K562 (cell line): ENCODE measurements at regions not wholly inside any gene's neighbourhood (a gene's known extent, or its start where the extent isn't known, plus 50 kb on each side); places are given as distances from the start of the nearest gene placed in this dataset.

Experiments used
- ATAC-seq: fragments of 200-7000 bp; cut with Tn5 transposase; 3 replicates; pipeline ENCODE4 v1.9.1; 2020; ENCODE audit warnings: moderate library complexity
- BruUV-seq: library from RNA; stranded (reverse); fragments of 400-500 nt; replicated peaks from 2 replicates; lab custom pipeline; 2021; lab: Mats Ljungman, UMichigan
- CTCF ChIA-PET: fragments of 300-600 bp; formaldehyde crosslinking; extraction: SDS; loops from one replicate; lab custom pipeline; 2021; ENCODE audit warnings: low intra/inter-chr PET ratio; lab: Yijun Ruan, JAX
- POLR2A ChIA-PET: fragments of 300-600, 350-650 bp; sonication (Branson Sonifier 250); formaldehyde crosslinking; extraction: SDS; loops from one replicate; lab custom pipeline; 2021; ENCODE audit warnings: antibody characterized with exemption, inconsistent platforms; lab: Yijun Ruan, JAX
- DNase-seq, 4 experiments: peaks; one replicate each; pipeline versions ENCODE4 v3.0.0 to v3.0.0-alpha.2; 2011 to 2018; ENCODE audit warnings: low spot score in 3 of 4, mixed read lengths in 3 of 4; ENCODE audit errors: extremely low read depth in 1 of 4
- FAIRE-seq: peaks from 2 replicates; lab custom pipeline; 2011; peaks lifted over from hg19 to GRCh38; lab: Jason Lieb, UNC
- H2AFZ ChIP-seq: 2 replicates; pipeline ENCODE4 v1.6.0; 2011; ENCODE audit warnings: low read depth, low read length, control low read depth, inconsistent platforms
- H3K27ac ChIP-seq: fragments of 200-600 bp; 3 replicates; pipeline ENCODE4 v1.8.0; 2011; ENCODE audit warnings: low read depth, mild to moderate bottlenecking, control low read depth, inconsistent platforms, low read length, moderate library complexity, mixed read lengths; ENCODE audit errors: extremely low read depth
- H3K27me3 ChIP-seq, 2 experiments: fragments of 300-600 bp in 1 of 2; 2 replicates in 1 of 2; 3 replicates in 1 of 2; pipeline versions ENCODE4 v1.6.0 to v1.8.0; 2011; ENCODE audit warnings: inconsistent platforms in 2 of 2, low read length in 2 of 2, mild to moderate bottlenecking in 1 of 2, mixed read lengths in 1 of 2, moderate library complexity in 1 of 2; ENCODE audit not compliant: control insufficient read depth in 2 of 2, insufficient read depth in 2 of 2
- H3K36me3 ChIP-seq: fragments of 300-600 bp; 3 replicates; pipeline ENCODE4 v1.8.0; 2011; ENCODE audit warnings: mild to moderate bottlenecking, low read length, inconsistent platforms; ENCODE audit not compliant: control insufficient read depth, insufficient read depth
- H3K4me1 ChIP-seq, 2 experiments: fragments of 200-600 bp in 1 of 2; replicated peaks in 1 of 2; 2 replicates in 1 of 2; 3 replicates in 1 of 2; pipeline versions ENCODE4 v1.5.1 to v1.8.0; 2011; ENCODE audit warnings: inconsistent platforms in 2 of 2, low read length in 2 of 2, mild to moderate bottlenecking in 1 of 2, mixed read lengths in 1 of 2, moderate library complexity in 1 of 2; ENCODE audit not compliant: control insufficient read depth in 2 of 2, insufficient read depth in 2 of 2
- H3K4me2 ChIP-seq: 2 replicates; pipeline ENCODE4 v1.6.1; 2011; ENCODE audit warnings: low read length, control low read depth, inconsistent platforms, mixed read lengths; ENCODE audit not compliant: insufficient read depth
- H3K4me3 ChIP-seq: fragments of 200-600 bp; sonication (generic), shearing (Covaris generic); 2 replicates; pipeline ENCODE4 v1.5.1; 2016; ENCODE audit warnings: control low read depth, inconsistent platforms
- H3K79me2 ChIP-seq: fragments of 200-600 bp; 3 replicates; pipeline ENCODE4 v1.8.0; 2011; ENCODE audit warnings: low read length, inconsistent platforms; ENCODE audit not compliant: control insufficient read depth, insufficient read depth
- H3K9ac ChIP-seq, 2 experiments: 2 replicates each; pipeline versions ENCODE4 v1.6.0 to v1.6.1; 2011; ENCODE audit warnings: low read depth in 2 of 2, low read length in 2 of 2, control low read depth in 1 of 2, inconsistent platforms in 1 of 2, mild to moderate bottlenecking in 1 of 2, mixed read lengths in 1 of 2; ENCODE audit not compliant: insufficient read depth in 1 of 2
- H3K9me1 ChIP-seq: one replicate; pipeline ENCODE4 v1.6.0; 2011; ENCODE audit warnings: inconsistent platforms, mild to moderate bottlenecking, low read length, moderate library complexity; ENCODE audit not compliant: control insufficient read depth, insufficient read depth
- H3K9me3 ChIP-seq: replicated peaks from 2 replicates; pipeline ENCODE4 v1.5.1; 2011; ENCODE audit warnings: low read depth, low read length, inconsistent platforms; ENCODE audit not compliant: control insufficient read depth, insufficient read depth
- H4K20me1 ChIP-seq: replicated peaks from 2 replicates; pipeline ENCODE4 v1.6.1; 2011; ENCODE audit warnings: low read length, inconsistent platforms, mixed read lengths; ENCODE audit not compliant: control insufficient read depth, insufficient read depth
- GTF2E2 ChIP-seq: fragments of 200-800 bp; sonication (Bioruptor generic); IDR thresholded peaks from 2 replicates; pipeline ENCODE4 v1.6.1; 2016; ENCODE audit warnings: missing genetic modification characterization, missing compliant biosample characterization
- IFI16 ChIP-seq: fragments of 250-450 bp; sonication (Bioruptor Pico); IDR thresholded peaks from 2 replicates; pipeline ENCODE4 v2.1.2; 2022; ENCODE audit warnings: mild to moderate bottlenecking, inconsistent platforms
- PHF20 ChIP-seq: fragments of 450-650 bp; IDR thresholded peaks from 2 replicates; pipeline ENCODE4 v1.6.1; 2018; ENCODE audit not compliant: partially characterized antibody
- RBM22 ChIP-seq: fragments of 200-400 bp; formaldehyde crosslinking; IDR thresholded peaks from 2 replicates; pipeline ENCODE4 v1.6.1; 2018; ENCODE audit warnings: low read length, low read depth; ENCODE audit not compliant: poor library complexity, severe bottlenecking
- SMAD2 ChIP-seq: fragments of 150-350 bp; IDR thresholded peaks from 2 replicates; pipeline ENCODE4 v1.6.1; 2014; ENCODE audit warnings: low read depth, mild to moderate bottlenecking, low read length
- TAL1 ChIP-seq: fragments of 450-650 bp; IDR thresholded peaks from 2 replicates; pipeline ENCODE4 v1.6.1; 2016; ENCODE audit warnings: mild to moderate bottlenecking
- TCF3 ChIP-seq: sonication (generic); formaldehyde crosslinking; IDR thresholded peaks from 2 replicates; pipeline ENCODE4 v1.4.0; 2020; ENCODE audit warnings: mild to moderate bottlenecking, missing genetic modification reagents
- TEAD2 ChIP-seq: fragments of 450-650 bp; IDR thresholded peaks from 2 replicates; pipeline ENCODE4 v1.6.1; 2016; ENCODE audit warnings: missing genetic modification characterization, control low read depth, missing compliant biosample characterization
- TRIM24 ChIP-seq, 2 experiments: fragments of 450-650 bp; IDR thresholded peaks; 2 replicates each; pipeline ENCODE4 v1.6.1; 2016
- YBX1 ChIP-seq: fragments of 450-650 bp; IDR thresholded peaks from 2 replicates; pipeline ENCODE4 v1.7.1; 2016; ENCODE audit warnings: mild to moderate bottlenecking
- ZNF778 ChIP-seq: fragments of 450-650 bp; formaldehyde crosslinking; IDR thresholded peaks from 2 replicates; pipeline ENCODE4 v1.4.0; 2020; ENCODE audit warnings: mild to moderate bottlenecking, moderate library complexity
- WGBS: fragments of 100-300 bp; shearing (Covaris generic); methylation state at CpG from one replicate; pipeline ENCODE4 v1.1.6; 2016; ENCODE audit warnings: low coverage, mixed read lengths; ENCODE audit not compliant: insufficient coverage; ENCODE audit errors: missing lambda C conversion rate; 5-methylcytosine and 5-hydroxymethylcytosine counted together
- in situ Hi-C: fragments of 300-500 bp; cut with MboI; formaldehyde crosslinking; loops from 4 replicates; pipeline ENCODE4 v1.15.0; 2018; ENCODE audit warnings: inconsistent platforms, mixed read lengths
- intact Hi-C: fragments of 100-400 bp; cut with micrococcal nuclease; formaldehyde crosslinking; loops from 2 replicates; pipeline ENCODE4 v1.14.2; 2022
- TF ChIP-seq, protein P1 (sequence below): sonication (generic); IDR thresholded peaks from 2 replicates; pipeline ENCODE4 v1.6.1; 2016
- TF ChIP-seq, protein P2 (sequence below): fragments of 250-450 bp; sonication (Bioruptor Pico); IDR thresholded peaks from 2 replicates; pipeline ENCODE4 v1.5.0; 2021; ENCODE audit warnings: mild to moderate bottlenecking, borderline replicate concordance
- TF ChIP-seq, protein P3 (sequence below): fragments of 450-650 bp; formaldehyde crosslinking; IDR thresholded peaks from 2 replicates; pipeline ENCODE4 v1.4.0; 2020; ENCODE audit warnings: mild to moderate bottlenecking
- TF ChIP-seq, protein P4 (sequence below): fragments of 450-650 bp; IDR thresholded peaks from 2 replicates; pipeline ENCODE4 v1.6.1; 2016; ENCODE audit warnings: mild to moderate bottlenecking

DNA sequence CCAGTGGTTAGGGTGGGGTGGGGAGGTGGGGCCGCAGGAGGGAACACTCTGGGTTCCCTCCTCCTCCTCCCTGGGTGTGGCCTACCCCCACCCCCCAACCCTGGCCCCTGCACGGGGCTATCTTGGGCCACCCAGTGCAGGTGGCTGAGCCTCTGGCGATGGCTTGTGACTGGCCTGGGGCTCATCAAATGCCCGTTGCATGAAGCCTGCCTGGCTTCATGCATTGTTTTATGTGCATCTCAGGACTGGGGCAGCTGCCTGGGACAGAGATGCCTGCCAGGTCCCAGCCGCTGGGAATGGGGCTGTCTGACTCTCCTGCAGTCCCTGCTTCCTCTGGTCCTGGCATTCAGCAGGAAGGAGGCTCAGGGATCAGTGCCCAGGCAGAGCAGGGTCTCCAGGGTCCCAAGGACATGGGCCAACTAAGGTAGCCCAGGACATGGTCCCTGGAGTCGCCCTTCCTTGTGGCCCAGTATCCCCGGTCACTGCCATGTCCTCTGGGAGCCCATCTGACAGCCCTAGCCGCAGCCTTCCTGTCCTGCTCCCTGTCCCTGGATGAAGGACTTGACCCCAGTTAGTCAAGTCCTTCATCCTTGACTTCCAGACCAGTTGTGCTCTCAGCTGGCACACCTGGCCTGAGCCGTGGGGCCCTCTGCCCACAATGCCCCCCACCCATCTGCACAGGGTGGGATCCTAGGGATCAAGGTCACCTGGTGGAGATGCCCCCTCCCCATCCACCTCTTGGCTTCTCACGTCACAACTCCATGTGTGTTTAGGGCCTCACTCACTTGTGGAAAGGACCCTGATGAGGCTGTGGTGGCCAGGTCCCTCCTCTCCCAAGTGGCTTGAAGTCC lies 112.1 kb upstream of the FGF3 start:
- Histone ChIP-seq H3K4me2 (no peak overlapping the region), H3K9ac (no peak overlapping the region), H3K36me3 (no peaks in the 10 kb centered on the region), H3K9me3 (0 out of 2 replicates have a peak, but pooled peaks cover 2% of the 10 kb centered on the region), H4K20me1 (no peaks in the 10 kb centered on the region), H3K79me2 (no peaks in the 10 kb centered on the region), H3K4me1 (no peaks in the 10 kb centered on the region; a peak in 1 of 5 replicates), H3K27me3 (peaks cover 17 to 71% of the 10 kb centered on the region in 2 experiments; a peak in 4 of 5 replicates), H2AFZ (no peak overlapping the region), H3K27ac (no peak overlapping the region), H3K4me3 (no peak overlapping the region), H3K9me1 (no peaks in the 10 kb centered on the region)
- CTCF ChIA-PET, result interaction anchor here (0.7 kb wide), 1 partner anchor 12 kb away, joined by 3 read pairs; no protein-coding TSS in a partner anchor
- ATAC-seq (no peak), FAIRE-seq (no peak), DNase-seq (no peak)
- in situ Hi-C loops (no loop called here), intact Hi-C loops (no loop called here)
- no TSS peak for BruUV-seq
- 9% methylated on average over 7 of the region's 10 CpGs for WGBS
- POLR2A ChIA-PET, result no interaction called here
- TF ChIP-seq TCF3 (no peak), PHF20 (no peak), SMAD2 (no peak), RBM22 (no peak), IFI16 (CRISPR knock-in tag) (no peak), YBX1 (no peak), TRIM24 (IDR thresholded peaks at IDR 0.05) (no peak), TAL1 (no peak), TEAD2 (no peak), GTF2E2 (tag) (no peak), ZNF778 (CRISPR knock-in tag) (no peak)
- TF ChIP-seq, protein P1, sequence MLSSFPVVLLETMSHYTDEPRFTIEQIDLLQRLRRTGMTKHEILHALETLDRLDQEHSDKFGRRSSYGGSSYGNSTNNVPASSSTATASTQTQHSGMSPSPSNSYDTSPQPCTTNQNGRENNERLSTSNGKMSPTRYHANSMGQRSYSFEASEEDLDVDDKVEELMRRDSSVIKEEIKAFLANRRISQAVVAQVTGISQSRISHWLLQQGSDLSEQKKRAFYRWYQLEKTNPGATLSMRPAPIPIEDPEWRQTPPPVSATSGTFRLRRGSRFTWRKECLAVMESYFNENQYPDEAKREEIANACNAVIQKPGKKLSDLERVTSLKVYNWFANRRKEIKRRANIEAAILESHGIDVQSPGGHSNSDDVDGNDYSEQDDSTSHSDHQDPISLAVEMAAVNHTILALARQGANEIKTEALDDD, result no peak
- TF ChIP-seq, protein P2, sequence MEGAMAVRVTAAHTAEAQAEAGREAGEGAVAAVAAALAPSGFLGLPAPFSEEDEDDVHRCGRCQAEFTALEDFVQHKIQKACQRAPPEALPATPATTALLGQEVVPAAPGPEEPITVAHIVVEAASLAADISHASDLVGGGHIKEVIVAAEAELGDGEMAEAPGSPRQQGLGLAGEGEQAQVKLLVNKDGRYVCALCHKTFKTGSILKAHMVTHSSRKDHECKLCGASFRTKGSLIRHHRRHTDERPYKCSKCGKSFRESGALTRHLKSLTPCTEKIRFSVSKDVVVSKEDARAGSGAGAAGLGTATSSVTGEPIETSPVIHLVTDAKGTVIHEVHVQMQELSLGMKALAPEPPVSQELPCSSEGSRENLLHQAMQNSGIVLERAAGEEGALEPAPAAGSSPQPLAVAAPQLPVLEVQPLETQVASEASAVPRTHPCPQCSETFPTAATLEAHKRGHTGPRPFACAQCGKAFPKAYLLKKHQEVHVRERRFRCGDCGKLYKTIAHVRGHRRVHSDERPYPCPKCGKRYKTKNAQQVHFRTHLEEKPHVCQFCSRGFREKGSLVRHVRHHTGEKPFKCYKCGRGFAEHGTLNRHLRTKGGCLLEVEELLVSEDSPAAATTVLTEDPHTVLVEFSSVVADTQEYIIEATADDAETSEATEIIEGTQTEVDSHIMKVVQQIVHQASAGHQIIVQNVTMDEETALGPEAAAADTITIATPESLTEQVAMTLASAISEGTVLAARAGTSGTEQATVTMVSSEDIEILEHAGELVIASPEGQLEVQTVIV (CRISPR knock-in tag), result no peak
- TF ChIP-seq, protein P3, sequence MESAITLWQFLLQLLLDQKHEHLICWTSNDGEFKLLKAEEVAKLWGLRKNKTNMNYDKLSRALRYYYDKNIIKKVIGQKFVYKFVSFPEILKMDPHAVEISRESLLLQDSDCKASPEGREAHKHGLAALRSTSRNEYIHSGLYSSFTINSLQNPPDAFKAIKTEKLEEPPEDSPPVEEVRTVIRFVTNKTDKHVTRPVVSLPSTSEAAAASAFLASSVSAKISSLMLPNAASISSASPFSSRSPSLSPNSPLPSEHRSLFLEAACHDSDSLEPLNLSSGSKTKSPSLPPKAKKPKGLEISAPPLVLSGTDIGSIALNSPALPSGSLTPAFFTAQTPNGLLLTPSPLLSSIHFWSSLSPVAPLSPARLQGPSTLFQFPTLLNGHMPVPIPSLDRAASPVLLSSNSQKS (CRISPR knock-in tag), result no peak
- TF ChIP-seq, protein P4, sequence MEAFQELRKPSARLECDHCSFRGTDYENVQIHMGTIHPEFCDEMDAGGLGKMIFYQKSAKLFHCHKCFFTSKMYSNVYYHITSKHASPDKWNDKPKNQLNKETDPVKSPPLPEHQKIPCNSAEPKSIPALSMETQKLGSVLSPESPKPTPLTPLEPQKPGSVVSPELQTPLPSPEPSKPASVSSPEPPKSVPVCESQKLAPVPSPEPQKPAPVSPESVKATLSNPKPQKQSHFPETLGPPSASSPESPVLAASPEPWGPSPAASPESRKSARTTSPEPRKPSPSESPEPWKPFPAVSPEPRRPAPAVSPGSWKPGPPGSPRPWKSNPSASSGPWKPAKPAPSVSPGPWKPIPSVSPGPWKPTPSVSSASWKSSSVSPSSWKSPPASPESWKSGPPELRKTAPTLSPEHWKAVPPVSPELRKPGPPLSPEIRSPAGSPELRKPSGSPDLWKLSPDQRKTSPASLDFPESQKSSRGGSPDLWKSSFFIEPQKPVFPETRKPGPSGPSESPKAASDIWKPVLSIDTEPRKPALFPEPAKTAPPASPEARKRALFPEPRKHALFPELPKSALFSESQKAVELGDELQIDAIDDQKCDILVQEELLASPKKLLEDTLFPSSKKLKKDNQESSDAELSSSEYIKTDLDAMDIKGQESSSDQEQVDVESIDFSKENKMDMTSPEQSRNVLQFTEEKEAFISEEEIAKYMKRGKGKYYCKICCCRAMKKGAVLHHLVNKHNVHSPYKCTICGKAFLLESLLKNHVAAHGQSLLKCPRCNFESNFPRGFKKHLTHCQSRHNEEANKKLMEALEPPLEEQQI, result no peak
